ENCODE measurements at regions not wholly inside any gene's neighbourhood (a gene's known extent, or its start where the extent isn't known, plus 50 kb on each side); places are given as distances from the start of the nearest gene placed in this dataset.

DNA sequence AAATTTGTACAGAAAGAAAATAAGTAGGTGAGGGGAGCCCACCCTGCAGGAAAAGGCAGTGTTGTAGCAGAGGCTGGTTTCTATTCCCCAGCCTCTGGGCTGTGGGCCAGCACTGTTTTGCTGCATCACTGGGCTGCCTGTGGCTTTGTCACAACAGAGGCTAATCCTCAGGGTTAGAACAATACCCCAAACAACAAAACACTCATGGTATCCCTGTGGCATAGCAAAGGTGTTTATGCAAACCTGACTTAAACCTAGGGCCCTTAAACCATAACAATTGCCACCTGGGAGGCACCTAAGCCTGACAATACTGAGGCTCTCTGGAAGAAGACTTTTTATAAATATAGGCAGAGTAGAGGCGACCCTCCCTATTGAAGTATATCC, 314.7 kb downstream of the OLFM4 start:
- Histone ChIP-seq H3K27ac (ENCODE audit: low read depth, low read length) (peak overlapping the region; percentile 44; the same call in 1 of the 2 replicates), H3K23ac (ENCODE audit: insufficient read length) (no peak overlapping the region), H3K4ac (replicated peaks; ENCODE audit: insufficient read length, low read depth, low read length) (no peak overlapping the region), H4K91ac (replicated peaks; ENCODE audit: insufficient read length, low read length) (no peak overlapping the region), H2BK5ac (ENCODE audit: low read depth, low read length) (no peak overlapping the region), H3K27me3 (replicated peaks in 1 of 4; ENCODE audit: control insufficient read depth in 3 of 4, extremely low read depth in 1 of 4, insufficient read depth in 3 of 4, low read length in 3 of 4) (peaks cover 7 to 48% (median 30%) of the 10 kb centered on the region in 4 experiments; a peak in 6 of 7 replicates), H3K18ac (ENCODE audit: extremely low read depth, low read length) (no peak overlapping the region; the same call in 1 of the 2 replicates), H4K5ac (ENCODE audit: insufficient read length, low read depth, low read length) (no peak overlapping the region), H3K56ac (replicated peaks; ENCODE audit: insufficient read length, low read depth, low read length) (no peak overlapping the region), H2AFZ (ENCODE audit: low read length) (no peak overlapping the region), H4K20me1 (replicated peaks in 1 of 2; ENCODE audit: control insufficient read depth in 1 of 2, insufficient read depth in 2 of 2, low read length in 2 of 2) (no peaks in the 10 kb centered on the region), H3K9ac (replicated peaks in 1 of 4; ENCODE audit: extremely low read depth in 1 of 4, low read depth in 3 of 4, low read length in 3 of 4) (peak overlapping the region in 1 of 4 experiments; percentile 0; a peak in 1 of 7 replicates), H2BK120ac (replicated peaks; ENCODE audit: low read depth, low read length) (no peak overlapping the region), H4K8ac (ENCODE audit: extremely low read depth, insufficient read depth, low read length) (no peak overlapping the region), H2BK20ac (ENCODE audit: low read length) (no peak overlapping the region), H2BK12ac (ENCODE audit: low read depth, low read length) (peak overlapping the region; percentile 75; the same call in 1 of the 2 replicates), H3K79me1 (ENCODE audit: low read depth, low read length) (no peaks in the 10 kb centered on the region), H3K36me3 (ENCODE audit: control insufficient read depth in 2 of 4, insufficient read depth in 4 of 4, low read length in 3 of 4) (no peaks in the 10 kb centered on the region), H3K23me2 (ENCODE audit: low read depth, low read length) (peaks cover 7% of the 10 kb centered on the region; the same call in 1 of the 2 replicates), H3K4me2 (ENCODE audit: insufficient read depth in 1 of 2, low read depth in 2 of 2, low read length in 2 of 2) (peak overlapping the region; percentile 54 to 59), H2AK5ac (ENCODE audit: low read depth, low read length) (no peak overlapping the region), H2BK15ac (ENCODE audit: low read length) (no peak overlapping the region), H3K4me3 (ENCODE audit: extremely low read depth in 1 of 4, insufficient read depth in 2 of 4, low read depth in 3 of 4, low read length in 4 of 4) (peak overlapping the region in 1 of 4 experiments; percentile 40; a peak in 1 of 8 replicates), H3K79me2 (ENCODE audit: control insufficient read depth in 1 of 2, insufficient read depth in 2 of 2, low read length in 2 of 2) (no peaks in the 10 kb centered on the region), H3K14ac (ENCODE audit: insufficient read length) (no peak overlapping the region), H3K4me1 (replicated peaks in 1 of 4; ENCODE audit: control insufficient read depth in 3 of 4, insufficient read depth in 4 of 4, low read length in 3 of 4) (peaks cover 5 to 15% (median 10%) of the 10 kb centered on the region in 4 experiments), H3K9me3 (ENCODE audit: insufficient read depth in 2 of 2, low read depth in 1 of 2, low read length in 1 of 2) (no peaks in the 10 kb centered on the region; a peak in 1 of 4 replicates)
- FAIRE-seq (peak; percentile 99), DNase-seq (ENCODE audit: low read depth in 1 of 2, low spot score in 2 of 2) (peak; percentile 34 to 53)
- ChIA-PET POLR2A (ENCODE audit: partially characterized antibody) (interaction anchor here (0.7 kb wide), 1 partner anchor 1307 kb away, joined by 3 read pairs; no protein-coding TSS in a partner anchor), CTCF (ENCODE audit: partially characterized antibody) (interaction anchor here (1.2 to 1.5 kb wide), 2 partner anchors 11 to 29 kb away, joined by 4 to 7 read pairs; no protein-coding TSS in a partner anchor)
- WGBS, 2 experiments (ENCODE audit: extremely low coverage in 1 of 2, insufficient coverage in 1 of 2, insufficient read length in 1 of 2, insufficient replicate concordance in 2 of 2, low coverage in 1 of 2, low lambda C conversion rate in 2 of 2, missing lambda C conversion rate in 1 of 2) = 0% methylated on average over 1 of the region's 1 CpG; no CpG with 5 or more reads in 1 of the 2 experiments
- TF ChIP-seq POLR2AphosphoS5 (IDR thresholded peaks at IDR 0.05; ENCODE audit: low read depth, low read length) = peak; percentile 33; the same call in 1 of the 2 replicates
- TF ChIP-seq SP2 (IDR thresholded peaks at IDR 0.05; ENCODE audit: low read length) = no peak
- no peak for TF ChIP-seq ASH2L (IDR thresholded peaks at IDR 0.05; ENCODE audit: low read length)
- no peak for TF ChIP-seq KDM5A (IDR thresholded peaks at IDR 0.05; ENCODE audit: low read length)
- TF ChIP-seq CBX8 (IDR thresholded peaks at IDR 0.05; ENCODE audit: borderline replicate concordance, low read depth, low read length) = no peak
- no peak for TF ChIP-seq NRF1 (IDR thresholded peaks at IDR 0.05; ENCODE audit: low read depth, low read length)
- no peak for TF ChIP-seq RBBP5 (IDR thresholded peaks at IDR 0.05; ENCODE audit: borderline replicate concordance, low read depth, low read length)
- TF ChIP-seq SIRT6 (IDR thresholded peaks at IDR 0.05; ENCODE audit: low read length) = no peak
- no peak for TF ChIP-seq ZNF274 (IDR thresholded peaks at IDR 0.05; ENCODE audit: borderline replicate concordance, extremely low read depth, low read length)
- no peak for TF ChIP-seq SIX5 (IDR thresholded peaks at IDR 0.05; ENCODE audit: low read depth, low read length)
- TF ChIP-seq BCL11A (IDR thresholded peaks at IDR 0.05; ENCODE audit: low read depth in 2 of 2, low read length in 2 of 2) = peak in 1 of 2 experiments; percentile 68
- TF ChIP-seq TAF7 (optimal IDR thresholded peaks at IDR 0.05; ENCODE audit: borderline replicate concordance, low read depth, low read length) = no peak
- TF ChIP-seq, protein P1, sequence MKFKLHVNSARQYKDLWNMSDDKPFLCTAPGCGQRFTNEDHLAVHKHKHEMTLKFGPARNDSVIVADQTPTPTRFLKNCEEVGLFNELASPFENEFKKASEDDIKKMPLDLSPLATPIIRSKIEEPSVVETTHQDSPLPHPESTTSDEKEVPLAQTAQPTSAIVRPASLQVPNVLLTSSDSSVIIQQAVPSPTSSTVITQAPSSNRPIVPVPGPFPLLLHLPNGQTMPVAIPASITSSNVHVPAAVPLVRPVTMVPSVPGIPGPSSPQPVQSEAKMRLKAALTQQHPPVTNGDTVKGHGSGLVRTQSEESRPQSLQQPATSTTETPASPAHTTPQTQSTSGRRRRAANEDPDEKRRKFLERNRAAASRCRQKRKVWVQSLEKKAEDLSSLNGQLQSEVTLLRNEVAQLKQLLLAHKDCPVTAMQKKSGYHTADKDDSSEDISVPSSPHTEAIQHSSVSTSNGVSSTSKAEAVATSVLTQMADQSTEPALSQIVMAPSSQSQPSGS (IDR thresholded peaks at IDR 0.05; ENCODE audit: low read length) = no peak
